H1 (cell line): ENCODE measurements at regions not wholly inside any gene's neighbourhood (a gene's known extent, or its start where the extent isn't known, plus 50 kb on each side); places are given as distances from the start of the nearest gene placed in this dataset.

Source experiments
- GABPA ChIP-seq: IDR thresholded peaks from 2 replicates; pipeline ENCODE4 v1.6.1; 2011; ENCODE audit warnings: mild to moderate bottlenecking, low read length, moderate library complexity, borderline replicate concordance; ENCODE audit not compliant: insufficient read depth
- RAD21 ChIP-seq, 2 experiments: IDR thresholded peaks in 1 of 2; conservative IDR thresholded peaks in 1 of 2; 2 replicates each; pipeline ENCODE4 v1.6.1; 2011; ENCODE audit warnings: low read depth in 2 of 2, low read length in 2 of 2, improper control_type of control experiment in 1 of 2, inconsistent platforms in 1 of 2, mild to moderate bottlenecking in 1 of 2, moderate library complexity in 1 of 2
- TCF12 ChIP-seq: IDR thresholded peaks from 2 replicates; pipeline ENCODE4 v1.6.1; 2011; ENCODE audit warnings: low read depth, mild to moderate bottlenecking, low read length
- ZNF274 ChIP-seq: IDR thresholded peaks from 2 replicates; pipeline ENCODE4 v1.7.0; 2012; ENCODE audit warnings: low read length, borderline replicate concordance; ENCODE audit errors: extremely low read depth

DNA sequence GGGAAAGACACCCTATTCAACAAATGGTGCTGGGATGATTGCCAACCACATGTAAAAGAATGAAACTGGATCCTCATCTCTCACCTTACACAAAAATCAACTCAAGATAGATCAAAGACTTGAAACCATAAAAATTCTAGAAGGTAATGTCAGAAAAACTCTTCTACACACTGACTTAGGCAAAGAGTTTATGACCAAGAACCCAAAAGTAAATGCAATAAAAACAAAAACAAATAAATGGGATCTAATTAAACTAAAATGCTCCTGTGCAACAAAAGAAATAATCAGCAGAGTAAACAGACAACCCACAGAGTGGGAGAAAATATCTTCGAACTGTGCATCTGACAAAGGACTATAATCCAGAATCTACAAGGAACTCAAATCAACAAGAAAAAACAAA is 504.2 kb upstream of the MBL2 start (continued):
- TF ChIP-seq ZNF274 (no peak), RAD21 (IDR thresholded peaks at IDR 0.05 in 1 of 2, conservative IDR thresholded peaks at IDR 0.05 in 1 of 2; ENCODE audit: low read depth in 2 of 2, low read length in 2 of 2) (no peak), GABPA (no peak), TCF12 (no peak)
